ENCODE measurements at regions not wholly inside any gene's neighbourhood (a gene's known extent, or its start where the extent isn't known, plus 50 kb on each side); places are given as distances from the start of the nearest gene placed in this dataset.

- no peak overlapping the region for H3K4me3 ChIP-seq (ENCODE audit: low read length)
- no peak for DNase-seq (ENCODE audit: low read depth)
- TF ChIP-seq CTCF (conservative IDR thresholded peaks at IDR 0.05; ENCODE audit: low read length) = no peak
Measured at GRCh38 chr11:130526846-130527245, 78.4 kb downstream of the ADAMTS15 start.

GRCh38 chr11:130527636-130528297 is 79.3 kb downstream of the ADAMTS15 start:
- no peak overlapping the region for H3K4me3 ChIP-seq (ENCODE audit: low read length)
- no peak for TF ChIP-seq CTCF (conservative IDR thresholded peaks at IDR 0.05; ENCODE audit: low read length)
- DNase-seq (ENCODE audit: low read depth) = peak; percentile 32

- H3K4me3 ChIP-seq (ENCODE audit: low read length) = no peak overlapping the region
- TF ChIP-seq CTCF (conservative IDR thresholded peaks at IDR 0.05; ENCODE audit: low read length) = no peak
- DNase-seq (ENCODE audit: low read depth) = no peak
Measured at GRCh38 chr11:130528298-130529261, 80.1 kb downstream of the ADAMTS15 start.

- no peak for DNase-seq (ENCODE audit: low read depth)
- no peak for TF ChIP-seq CTCF (conservative IDR thresholded peaks at IDR 0.05; ENCODE audit: low read length)
- no peak overlapping the region for H3K4me3 ChIP-seq (ENCODE audit: low read length)
Measured at GRCh38 chr11:130529366-130529765, 80.9 kb downstream of the ADAMTS15 start.

- TF ChIP-seq CTCF (conservative IDR thresholded peaks at IDR 0.05; ENCODE audit: low read length) = peak; percentile 30
- DNase-seq (ENCODE audit: low read depth) = peak; percentile 87
- H3K4me3 ChIP-seq (ENCODE audit: low read length) = no peak overlapping the region
Measured at GRCh38 chr11:130531061-130531460, 82.6 kb downstream of the ADAMTS15 start.

GRCh38 chr11:130533113-130533798 is 84.8 kb downstream of the ADAMTS15 start:
- TF ChIP-seq CTCF (conservative IDR thresholded peaks at IDR 0.05; ENCODE audit: low read length) = no peak
- H3K4me3 ChIP-seq (ENCODE audit: low read length) = no peak overlapping the region
- DNase-seq (ENCODE audit: low read depth) = no peak

Data from AG10803 (cell line).